ENCODE measurements at regions not wholly inside any gene's neighbourhood (a gene's known extent, or its start where the extent isn't known, plus 50 kb on each side); places are given as distances from the start of the nearest gene placed in this dataset.

GRCh38 chr5:36494028-36494427 is 112.4 kb upstream of the SLC1A3 start:
- TF ChIP-seq, protein P1, sequence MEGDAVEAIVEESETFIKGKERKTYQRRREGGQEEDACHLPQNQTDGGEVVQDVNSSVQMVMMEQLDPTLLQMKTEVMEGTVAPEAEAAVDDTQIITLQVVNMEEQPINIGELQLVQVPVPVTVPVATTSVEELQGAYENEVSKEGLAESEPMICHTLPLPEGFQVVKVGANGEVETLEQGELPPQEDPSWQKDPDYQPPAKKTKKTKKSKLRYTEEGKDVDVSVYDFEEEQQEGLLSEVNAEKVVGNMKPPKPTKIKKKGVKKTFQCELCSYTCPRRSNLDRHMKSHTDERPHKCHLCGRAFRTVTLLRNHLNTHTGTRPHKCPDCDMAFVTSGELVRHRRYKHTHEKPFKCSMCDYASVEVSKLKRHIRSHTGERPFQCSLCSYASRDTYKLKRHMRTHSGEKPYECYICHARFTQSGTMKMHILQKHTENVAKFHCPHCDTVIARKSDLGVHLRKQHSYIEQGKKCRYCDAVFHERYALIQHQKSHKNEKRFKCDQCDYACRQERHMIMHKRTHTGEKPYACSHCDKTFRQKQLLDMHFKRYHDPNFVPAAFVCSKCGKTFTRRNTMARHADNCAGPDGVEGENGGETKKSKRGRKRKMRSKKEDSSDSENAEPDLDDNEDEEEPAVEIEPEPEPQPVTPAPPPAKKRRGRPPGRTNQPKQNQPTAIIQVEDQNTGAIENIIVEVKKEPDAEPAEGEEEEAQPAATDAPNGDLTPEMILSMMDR (IDR thresholded peaks at IDR 0.05): no peak
- no peak for TF ChIP-seq POLR2A (IDR thresholded peaks at IDR 0.05)
- no peak overlapping the region for H3K4me3 ChIP-seq (ENCODE audit: low read depth, poor library complexity, severe bottlenecking)
- WGBS, 2 donors: 77 to 95% methylated on average over 1 of the region's 1 CpG
- DNase-seq (ENCODE audit: low spot score in 2 of 2): no peak
- intact Hi-C loops (cut with DNase I; ENCODE audit: low total_unique reads): no loop called here

DNA sequence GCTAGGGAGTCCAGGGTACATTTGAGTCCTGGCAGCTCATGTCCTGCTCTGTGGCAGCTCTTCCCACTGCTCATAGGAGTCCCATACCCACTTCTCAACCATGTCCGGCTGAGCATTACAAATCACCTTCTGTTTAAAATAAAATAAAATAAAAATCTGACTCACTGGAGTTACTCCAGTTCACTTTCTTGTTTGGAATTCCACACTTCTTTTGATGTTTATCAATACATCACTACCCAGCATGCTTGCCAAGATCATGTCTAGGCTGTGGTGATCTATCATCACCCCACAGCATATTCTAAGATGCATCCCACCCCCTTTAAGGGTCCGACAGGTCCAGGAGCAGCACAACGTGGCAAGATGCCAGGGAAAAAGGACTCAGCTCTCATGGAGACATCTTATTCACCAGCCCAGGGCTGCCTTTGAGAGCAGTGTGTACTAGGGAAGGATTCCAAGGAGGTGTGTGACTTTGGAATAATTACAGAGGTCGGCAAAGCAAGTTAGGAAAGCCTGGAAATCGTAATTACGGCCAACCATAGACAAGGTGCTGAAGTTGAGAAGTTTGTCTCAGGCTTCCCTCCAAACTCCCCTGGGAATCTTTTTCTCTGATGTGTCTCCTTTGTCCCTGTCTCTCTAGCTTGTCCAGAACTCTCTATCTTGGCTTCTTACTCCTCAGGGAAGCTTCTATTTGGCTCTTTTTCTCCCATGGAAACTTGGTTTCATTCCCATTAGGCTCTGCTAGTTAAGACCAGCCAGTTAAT is 111.4 kb upstream of the SLC1A3 start:
- DNase-seq (ENCODE audit: low spot score in 2 of 2): peak in 1 of 2 donors; percentile 23
- TF ChIP-seq, protein P1 (IDR thresholded peaks at IDR 0.05): no peak
- TF ChIP-seq POLR2A (IDR thresholded peaks at IDR 0.05): no peak
- intact Hi-C loops (cut with DNase I; ENCODE audit: low total_unique reads): no loop called here
- WGBS, 2 donors: 24 to 37% methylated on average over 6 of the region's 6 CpGs
- no peak overlapping the region for H3K4me3 ChIP-seq (ENCODE audit: low read depth, poor library complexity, severe bottlenecking)

DNA sequence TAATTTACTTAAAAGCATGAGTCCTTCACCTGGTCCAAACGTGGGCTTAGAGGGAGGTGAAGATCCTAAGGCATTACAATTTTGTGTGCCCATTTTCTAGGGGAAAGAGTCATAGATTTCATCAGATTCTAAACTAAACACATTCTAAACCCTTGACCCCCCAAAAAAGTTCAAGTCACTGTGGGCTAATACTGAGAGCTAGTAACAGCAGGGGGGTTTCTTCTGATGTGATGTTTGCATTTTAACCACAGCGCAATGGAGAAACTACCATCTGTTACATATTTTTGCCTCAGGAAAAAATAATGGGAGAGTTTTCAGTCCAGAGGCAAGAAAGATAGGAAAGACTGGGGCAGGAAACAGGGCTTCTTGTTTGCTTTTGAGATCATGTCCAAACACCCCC is 110.8 kb upstream of the SLC1A3 start:
- TF ChIP-seq POLR2A (IDR thresholded peaks at IDR 0.05): no peak
- TF ChIP-seq, protein P1 (IDR thresholded peaks at IDR 0.05): no peak
- H3K4me3 ChIP-seq (ENCODE audit: low read depth, poor library complexity, severe bottlenecking): no peak overlapping the region
- intact Hi-C loops (cut with DNase I; ENCODE audit: low total_unique reads): no loop called here
- no peak for DNase-seq (ENCODE audit: low spot score in 2 of 2)
- WGBS, 2 donors: 41 to 42% methylated on average over 2 of the region's 2 CpGs

- DNase-seq (ENCODE audit: low spot score in 2 of 2): no peak
- no peak for TF ChIP-seq POLR2A (IDR thresholded peaks at IDR 0.05)
- TF ChIP-seq, protein P1 (IDR thresholded peaks at IDR 0.05): no peak
- H3K4me3 ChIP-seq (ENCODE audit: low read depth, poor library complexity, severe bottlenecking): no peak overlapping the region
- WGBS, 2 donors: 70 to 80% methylated on average over 4 of the region's 4 CpGs
- intact Hi-C loops (cut with DNase I; ENCODE audit: low total_unique reads): no loop called here
These were observed 109.9 kb upstream of the SLC1A3 start for GRCh38 chr5:36496471-36496870.

DNA sequence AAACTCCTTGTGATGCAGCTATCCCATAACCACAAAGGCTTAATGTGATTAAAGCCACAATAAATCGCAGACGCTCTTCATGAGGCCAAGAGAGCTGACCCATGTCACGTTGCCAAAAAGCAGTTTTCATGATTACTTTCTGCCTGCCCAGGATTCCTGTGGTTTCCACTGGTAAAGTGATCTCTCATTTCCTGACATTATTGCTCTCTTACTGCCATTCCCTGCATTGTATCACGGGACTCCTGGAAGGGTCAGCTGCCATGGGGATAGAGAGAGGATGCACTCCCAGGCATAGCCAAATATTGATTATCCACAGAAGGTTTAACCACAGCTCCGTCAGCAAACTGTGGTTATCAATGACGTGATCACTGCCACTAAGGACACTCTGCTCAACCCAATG is 103.8 kb upstream of the SLC1A3 start:
- intact Hi-C loops (cut with DNase I; ENCODE audit: low total_unique reads): loop anchor here (10.0 kb wide), 1 partner anchor 88 kb away; no protein-coding TSS in a partner anchor
- DNase-seq (ENCODE audit: low spot score in 2 of 2): no peak
- WGBS, 2 donors: 51 to 55% methylated on average over 6 of the region's 6 CpGs

More for the DNA sequence above, 103.8 kb upstream of the SLC1A3 start:
- TF ChIP-seq, protein P1 (IDR thresholded peaks at IDR 0.05): no peak
- TF ChIP-seq POLR2A (IDR thresholded peaks at IDR 0.05): no peak
- H3K4me3 ChIP-seq (ENCODE audit: low read depth, poor library complexity, severe bottlenecking): no peak overlapping the region

Measured in lower leg skin (tissue), 4 donors.